GM23338 (cell line): ENCODE measurements at regions not wholly inside any gene's neighbourhood (a gene's known extent, or its start where the extent isn't known, plus 50 kb on each side); places are given as distances from the start of the nearest gene placed in this dataset.

Experiments
- ATAC-seq: fragments of 200-7000 bp; cut with Tn5 transposase; 3 replicates; pipeline ENCODE4 v1.9.1; 2020
- DNase-seq: peaks from one replicate; pipeline ENCODE4 v3.0.0-alpha.2; 2015; ENCODE audit warnings: low spot score
- H2AFZ ChIP-seq: fragments of 200-600 bp; sonication (generic); 2 replicates; pipeline ENCODE4 v1.8.0; 2016; ENCODE audit warnings: antibody characterized with exemption, mild to moderate bottlenecking, moderate library complexity
- H3F3A ChIP-seq: fragments of 200-600 bp; sonication (generic); replicated peaks from 2 replicates; pipeline ENCODE4 v1.8.0; 2017; ENCODE audit warnings: antibody characterized with exemption, mixed run types, low read depth
- H3K27ac ChIP-seq: fragments of 200-600 bp; sonication (generic); 2 replicates; pipeline ENCODE4 v1.6.1; 2016; ENCODE audit warnings: low read depth
- H3K27me3 ChIP-seq: fragments of 200-600 bp; sonication (generic); 2 replicates; pipeline ENCODE4 v1.8.0; 2016; ENCODE audit warnings: mild to moderate bottlenecking, mixed run types, moderate library complexity; ENCODE audit not compliant: insufficient read depth
- H3K36me3 ChIP-seq: fragments of 200-600 bp; sonication (generic); 2 replicates; pipeline ENCODE4 v1.8.0; 2016; ENCODE audit warnings: mild to moderate bottlenecking; ENCODE audit not compliant: insufficient read depth
- H3K4me1 ChIP-seq: fragments of 200-600 bp; sonication (generic); 2 replicates; pipeline ENCODE4 v1.8.0; 2016; ENCODE audit warnings: mild to moderate bottlenecking, moderate library complexity; ENCODE audit not compliant: insufficient read depth
- H3K4me2 ChIP-seq: fragments of 200-600 bp; sonication (generic); 2 replicates; pipeline ENCODE4 v1.7.1; 2017; ENCODE audit warnings: mixed run types
- H3K4me3 ChIP-seq: fragments of 200-600 bp; sonication (generic); 2 replicates; pipeline ENCODE4 v1.6.1; 2016; ENCODE audit warnings: mixed run types
- H3K79me2 ChIP-seq: fragments of 200-600 bp; sonication (generic); replicated peaks from 2 replicates; pipeline ENCODE4 v1.8.0; 2017; ENCODE audit warnings: mild to moderate bottlenecking; ENCODE audit not compliant: insufficient read depth
- H3K9me2 ChIP-seq: fragments of 200-600 bp; sonication (generic); 2 replicates; pipeline ENCODE4 v1.8.0; 2017; ENCODE audit not compliant: insufficient read depth
- H4K20me1 ChIP-seq: fragments of 200-600 bp; sonication (generic); replicated peaks from 2 replicates; pipeline ENCODE4 v1.8.0; 2017; ENCODE audit warnings: mild to moderate bottlenecking; ENCODE audit not compliant: insufficient read depth
- H3K27ac Mint-ChIP-seq: 2 replicates; pipeline ENCODE4 v1.8.0; 2020; ENCODE audit warnings: inconsistent platforms, mild to moderate bottlenecking, moderate library complexity, mixed read lengths
- H3K27me3 Mint-ChIP-seq: 3 replicates; pipeline ENCODE4 v1.8.0; 2022; ENCODE audit warnings: low read depth, mild to moderate bottlenecking, moderate library complexity, mixed read lengths, inconsistent platforms; ENCODE audit not compliant: insufficient read depth, poor library complexity
- H3K36me3 Mint-ChIP-seq: 3 replicates; pipeline ENCODE4 v1.8.0; 2021; ENCODE audit warnings: low read depth, mild to moderate bottlenecking, inconsistent platforms, moderate library complexity, mixed read lengths
- H3K4me1 Mint-ChIP-seq: 3 replicates; pipeline ENCODE4 v1.8.0; 2020; ENCODE audit warnings: mild to moderate bottlenecking, inconsistent platforms, mixed read lengths
- H3K4me3 Mint-ChIP-seq: 3 replicates; pipeline ENCODE4 v1.8.0; 2021; ENCODE audit warnings: moderate library complexity, mild to moderate bottlenecking, inconsistent platforms, mixed read lengths
- H3K9me3 Mint-ChIP-seq: 3 replicates; pipeline ENCODE4 v1.8.0; 2020; ENCODE audit warnings: moderate library complexity, mild to moderate bottlenecking, inconsistent platforms, mixed read lengths
- CREB1 ChIP-seq: fragments of 250-450 bp; sonication (Bioruptor Pico); IDR thresholded peaks from 2 replicates; pipeline ENCODE4 v1.5.0; 2020; ENCODE audit warnings: low read depth, mild to moderate bottlenecking, moderate library complexity
- EZH2 ChIP-seq: fragments of 200-600 bp; sonication (generic); IDR thresholded peaks from one replicate; pipeline ENCODE4 v1.8.0; 2017; ENCODE audit warnings: antibody characterized with exemption, mild to moderate bottlenecking, low read depth; ENCODE audit not compliant: unreplicated experiment
- NANOG ChIP-seq: IDR thresholded peaks from 2 replicates; pipeline ENCODE4 v1.6.1; 2016; ENCODE audit warnings: antibody characterized with exemption, borderline replicate concordance
- ZNF114 ChIP-seq: fragments of 250-450 bp; sonication (Bioruptor Pico); IDR thresholded peaks from 2 replicates; pipeline ENCODE4 v1.5.0; 2020; ENCODE audit warnings: mild to moderate bottlenecking, moderate library complexity
- ZNF331 ChIP-seq: fragments of 250-450 bp; sonication (Bioruptor Pico); IDR thresholded peaks from 2 replicates; pipeline ENCODE4 v1.5.0; 2020; ENCODE audit warnings: low read depth, mild to moderate bottlenecking, moderate library complexity
- TF ChIP-seq, protein P1 (sequence below): fragments of 250-450 bp; sonication (Bioruptor Pico); IDR thresholded peaks from 2 replicates; pipeline ENCODE4 v1.5.0; 2020; ENCODE audit warnings: mild to moderate bottlenecking, moderate library complexity
- TF ChIP-seq, protein P2 (sequence below): IDR thresholded peaks from 2 replicates; pipeline ENCODE4 v1.6.1; 2016; ENCODE audit warnings: antibody characterized with exemption
- TF ChIP-seq, protein P3 (sequence below), 2 experiments: fragments of 200-600 bp in 1 of 2; sonication (generic) in 1 of 2; conservative IDR thresholded peaks; 2 replicates each; pipeline versions ENCODE4 v1.5.1 to v1.6.1; 2016 to 2017; ENCODE audit warnings: antibody characterized with exemption in 2 of 2, low read depth in 2 of 2, mild to moderate bottlenecking in 2 of 2, moderate library complexity in 1 of 2

DNA sequence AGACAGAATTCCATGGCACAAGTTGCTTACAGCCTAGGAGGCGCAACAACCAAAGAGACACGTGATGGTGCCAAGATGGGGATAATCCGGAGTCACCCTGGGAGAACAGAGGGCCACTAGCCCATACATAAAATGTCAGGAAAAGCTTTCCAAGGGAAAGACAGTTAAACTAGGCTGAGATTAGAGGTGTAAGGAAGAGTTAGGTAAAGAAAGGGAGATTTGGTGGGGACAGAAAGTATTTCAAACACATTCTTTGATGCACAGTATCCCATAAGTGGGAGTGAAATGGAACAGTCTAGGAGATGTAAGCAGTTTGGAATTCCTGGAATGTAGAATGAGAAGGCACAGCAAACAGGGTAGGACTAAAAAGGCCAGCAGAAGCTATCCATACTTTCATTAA, 860.9 kb upstream of the LCORL start:
- no peaks in the 10 kb centered on the region for H3K4me1 ChIP-seq
- H3K4me2 ChIP-seq = no peak overlapping the region
- H3K27me3 Mint-ChIP-seq = no peaks in the 10 kb centered on the region
- no peaks in the 10 kb centered on the region for H3K79me2 ChIP-seq
- no peak overlapping the region for H2AFZ ChIP-seq
- no peak for ATAC-seq
- H3F3A ChIP-seq = no peaks in the 10 kb centered on the region
- no peak overlapping the region for H3K27ac ChIP-seq
- H3K27me3 ChIP-seq = no peaks in the 10 kb centered on the region
- peak overlapping the region; percentile 7; the same call in 1 of the 2 replicates for H3K27ac Mint-ChIP-seq
- H3K4me3 ChIP-seq = no peak overlapping the region
- H3K4me1 Mint-ChIP-seq = peaks cover 14% of the 10 kb centered on the region; the same call in 2 of the 3 replicates
- no peaks in the 10 kb centered on the region for H3K36me3 ChIP-seq
- peaks cover 3% of the 10 kb centered on the region; the same call in 1 of the 3 replicates for H3K36me3 Mint-ChIP-seq
- TF ChIP-seq EZH2 (no peak), CREB1 (CRISPR knock-in tag) (no peak), ZNF331 (CRISPR knock-in tag) (no peak), ZNF114 (no peak), NANOG (no peak)
- TF ChIP-seq, protein P1, sequence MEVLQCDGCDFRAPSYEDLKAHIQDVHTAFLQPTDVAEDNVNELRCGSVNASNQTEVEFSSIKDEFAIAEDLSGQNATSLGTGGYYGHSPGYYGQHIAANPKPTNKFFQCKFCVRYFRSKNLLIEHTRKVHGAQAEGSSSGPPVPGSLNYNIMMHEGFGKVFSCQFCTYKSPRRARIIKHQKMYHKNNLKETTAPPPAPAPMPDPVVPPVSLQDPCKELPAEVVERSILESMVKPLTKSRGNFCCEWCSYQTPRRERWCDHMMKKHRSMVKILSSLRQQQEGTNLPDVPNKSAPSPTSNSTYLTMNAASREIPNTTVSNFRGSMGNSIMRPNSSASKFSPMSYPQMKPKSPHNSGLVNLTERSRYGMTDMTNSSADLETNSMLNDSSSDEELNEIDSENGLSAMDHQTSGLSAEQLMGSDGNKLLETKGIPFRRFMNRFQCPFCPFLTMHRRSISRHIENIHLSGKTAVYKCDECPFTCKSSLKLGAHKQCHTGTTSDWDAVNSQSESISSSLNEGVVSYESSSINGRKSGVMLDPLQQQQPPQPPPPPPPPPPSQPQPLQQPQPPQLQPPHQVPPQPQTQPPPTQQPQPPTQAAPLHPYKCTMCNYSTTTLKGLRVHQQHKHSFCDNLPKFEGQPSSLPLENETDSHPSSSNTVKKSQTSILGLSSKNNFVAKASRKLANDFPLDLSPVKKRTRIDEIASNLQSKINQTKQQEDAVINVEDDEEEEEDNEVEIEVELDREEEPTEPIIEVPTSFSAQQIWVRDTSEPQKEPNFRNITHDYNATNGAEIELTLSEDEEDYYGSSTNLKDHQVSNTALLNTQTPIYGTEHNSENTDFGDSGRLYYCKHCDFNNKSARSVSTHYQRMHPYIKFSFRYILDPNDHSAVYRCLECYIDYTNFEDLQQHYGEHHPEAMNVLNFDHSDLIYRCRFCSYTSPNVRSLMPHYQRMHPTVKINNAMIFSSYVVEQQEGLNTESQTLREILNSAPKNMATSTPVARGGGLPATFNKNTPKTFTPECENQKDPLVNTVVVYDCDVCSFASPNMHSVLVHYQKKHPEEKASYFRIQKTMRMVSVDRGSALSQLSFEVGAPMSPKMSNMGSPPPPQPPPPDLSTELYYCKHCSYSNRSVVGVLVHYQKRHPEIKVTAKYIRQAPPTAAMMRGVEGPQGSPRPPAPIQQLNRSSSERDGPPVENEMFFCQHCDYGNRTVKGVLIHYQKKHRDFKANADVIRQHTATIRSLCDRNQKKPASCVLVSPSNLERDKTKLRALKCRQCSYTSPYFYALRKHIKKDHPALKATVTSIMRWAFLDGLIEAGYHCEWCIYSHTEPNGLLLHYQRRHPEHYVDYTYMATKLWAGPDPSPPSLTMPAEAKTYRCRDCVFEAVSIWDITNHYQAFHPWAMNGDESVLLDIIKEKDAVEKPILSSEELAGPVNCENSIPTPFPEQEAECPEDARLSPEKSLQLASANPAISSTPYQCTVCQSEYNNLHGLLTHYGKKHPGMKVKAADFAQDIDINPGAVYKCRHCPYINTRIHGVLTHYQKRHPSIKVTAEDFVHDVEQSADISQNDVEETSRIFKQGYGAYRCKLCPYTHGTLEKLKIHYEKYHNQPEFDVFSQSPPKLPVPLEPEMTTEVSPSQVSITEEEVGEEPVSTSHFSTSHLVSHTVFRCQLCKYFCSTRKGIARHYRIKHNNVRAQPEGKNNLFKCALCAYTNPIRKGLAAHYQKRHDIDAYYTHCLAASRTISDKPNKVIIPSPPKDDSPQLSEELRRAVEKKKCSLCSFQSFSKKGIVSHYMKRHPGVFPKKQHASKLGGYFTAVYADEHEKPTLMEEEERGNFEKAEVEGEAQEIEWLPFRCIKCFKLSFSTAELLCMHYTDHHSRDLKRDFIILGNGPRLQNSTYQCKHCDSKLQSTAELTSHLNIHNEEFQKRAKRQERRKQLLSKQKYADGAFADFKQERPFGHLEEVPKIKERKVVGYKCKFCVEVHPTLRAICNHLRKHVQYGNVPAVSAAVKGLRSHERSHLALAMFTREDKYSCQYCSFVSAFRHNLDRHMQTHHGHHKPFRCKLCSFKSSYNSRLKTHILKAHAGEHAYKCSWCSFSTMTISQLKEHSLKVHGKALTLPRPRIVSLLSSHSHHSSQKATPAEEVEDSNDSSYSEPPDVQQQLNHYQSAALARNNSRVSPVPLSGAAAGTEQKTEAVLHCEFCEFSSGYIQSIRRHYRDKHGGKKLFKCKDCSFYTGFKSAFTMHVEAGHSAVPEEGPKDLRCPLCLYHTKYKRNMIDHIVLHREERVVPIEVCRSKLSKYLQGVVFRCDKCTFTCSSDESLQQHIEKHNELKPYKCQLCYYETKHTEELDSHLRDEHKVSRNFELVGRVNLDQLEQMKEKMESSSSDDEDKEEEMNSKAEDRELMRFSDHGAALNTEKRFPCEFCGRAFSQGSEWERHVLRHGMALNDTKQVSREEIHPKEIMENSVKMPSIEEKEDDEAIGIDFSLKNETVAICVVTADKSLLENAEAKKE (CRISPR knock-in tag) = no peak
- TF ChIP-seq, protein P2, sequence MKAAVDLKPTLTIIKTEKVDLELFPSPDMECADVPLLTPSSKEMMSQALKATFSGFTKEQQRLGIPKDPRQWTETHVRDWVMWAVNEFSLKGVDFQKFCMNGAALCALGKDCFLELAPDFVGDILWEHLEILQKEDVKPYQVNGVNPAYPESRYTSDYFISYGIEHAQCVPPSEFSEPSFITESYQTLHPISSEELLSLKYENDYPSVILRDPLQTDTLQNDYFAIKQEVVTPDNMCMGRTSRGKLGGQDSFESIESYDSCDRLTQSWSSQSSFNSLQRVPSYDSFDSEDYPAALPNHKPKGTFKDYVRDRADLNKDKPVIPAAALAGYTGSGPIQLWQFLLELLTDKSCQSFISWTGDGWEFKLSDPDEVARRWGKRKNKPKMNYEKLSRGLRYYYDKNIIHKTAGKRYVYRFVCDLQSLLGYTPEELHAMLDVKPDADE = no peak
- TF ChIP-seq, protein P3, sequence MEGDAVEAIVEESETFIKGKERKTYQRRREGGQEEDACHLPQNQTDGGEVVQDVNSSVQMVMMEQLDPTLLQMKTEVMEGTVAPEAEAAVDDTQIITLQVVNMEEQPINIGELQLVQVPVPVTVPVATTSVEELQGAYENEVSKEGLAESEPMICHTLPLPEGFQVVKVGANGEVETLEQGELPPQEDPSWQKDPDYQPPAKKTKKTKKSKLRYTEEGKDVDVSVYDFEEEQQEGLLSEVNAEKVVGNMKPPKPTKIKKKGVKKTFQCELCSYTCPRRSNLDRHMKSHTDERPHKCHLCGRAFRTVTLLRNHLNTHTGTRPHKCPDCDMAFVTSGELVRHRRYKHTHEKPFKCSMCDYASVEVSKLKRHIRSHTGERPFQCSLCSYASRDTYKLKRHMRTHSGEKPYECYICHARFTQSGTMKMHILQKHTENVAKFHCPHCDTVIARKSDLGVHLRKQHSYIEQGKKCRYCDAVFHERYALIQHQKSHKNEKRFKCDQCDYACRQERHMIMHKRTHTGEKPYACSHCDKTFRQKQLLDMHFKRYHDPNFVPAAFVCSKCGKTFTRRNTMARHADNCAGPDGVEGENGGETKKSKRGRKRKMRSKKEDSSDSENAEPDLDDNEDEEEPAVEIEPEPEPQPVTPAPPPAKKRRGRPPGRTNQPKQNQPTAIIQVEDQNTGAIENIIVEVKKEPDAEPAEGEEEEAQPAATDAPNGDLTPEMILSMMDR (conservative IDR thresholded peaks at IDR 0.05; ENCODE audit: low read depth in 2 of 2) = no peak
- H3K9me3 Mint-ChIP-seq = peaks cover 5% of the 10 kb centered on the region; the same call in 1 of the 3 replicates
- no peak overlapping the region for H3K4me3 Mint-ChIP-seq
- H3K9me2 ChIP-seq = no peaks in the 10 kb centered on the region
- DNase-seq = peak; percentile 16
- no peaks in the 10 kb centered on the region for H4K20me1 ChIP-seq
